ENCODE measurements at regions not wholly inside any gene's neighbourhood (a gene's known extent, or its start where the extent isn't known, plus 50 kb on each side); places are given as distances from the start of the nearest gene placed in this dataset.
A peak's percentile ranks its signal among the peaks of the same experiment; 100 is the strongest.

DNA sequence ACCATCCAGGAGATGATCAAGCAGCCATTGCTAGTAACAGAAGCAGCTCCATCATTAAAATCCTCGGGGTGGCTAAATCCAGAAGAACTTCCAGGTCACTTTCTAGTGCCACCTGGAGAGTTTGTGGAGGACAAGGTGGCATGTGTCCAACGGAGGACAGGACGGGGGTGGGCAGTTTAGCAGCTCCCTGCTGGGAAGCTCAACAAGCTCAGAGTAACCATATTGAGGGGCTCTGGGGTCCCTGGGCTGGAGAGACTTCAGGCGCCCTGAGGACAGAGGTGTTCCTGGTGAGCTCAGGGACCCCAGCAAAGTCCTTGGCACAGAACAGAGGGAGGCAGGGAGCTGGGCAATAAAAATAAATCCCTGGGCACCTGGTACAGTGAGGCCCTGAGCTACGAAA lies 140.0 kb upstream of the FHL2 start:
- Histone ChIP-seq H3K27ac (ENCODE audit: low read depth, low read length) (no peak overlapping the region), H3K36me3 (ENCODE audit: control insufficient read depth in 2 of 4, insufficient read depth in 4 of 4, low read length in 3 of 4) (no peaks in the 10 kb centered on the region), H4K20me1 (replicated peaks in 1 of 2; ENCODE audit: control insufficient read depth in 1 of 2, insufficient read depth in 2 of 2, low read length in 2 of 2) (no peaks in the 10 kb centered on the region), H3K79me2 (ENCODE audit: control insufficient read depth in 1 of 2, insufficient read depth in 2 of 2, low read length in 2 of 2) (no peaks in the 10 kb centered on the region), H3K4me2 (ENCODE audit: insufficient read depth in 1 of 2, low read depth in 2 of 2, low read length in 2 of 2) (no peak overlapping the region), H3K4ac (replicated peaks; ENCODE audit: insufficient read length, low read depth, low read length) (no peak overlapping the region), H3K23me2 (ENCODE audit: low read depth, low read length) (no peaks in the 10 kb centered on the region), H3K4me3 (ENCODE audit: extremely low read depth in 1 of 4, insufficient read depth in 2 of 4, low read depth in 3 of 4, low read length in 4 of 4) (no peak overlapping the region), H3K14ac (ENCODE audit: insufficient read length) (no peak overlapping the region), H2AK5ac (ENCODE audit: low read depth, low read length) (no peak overlapping the region), H4K5ac (ENCODE audit: insufficient read length, low read depth, low read length) (no peak overlapping the region), H3K79me1 (ENCODE audit: low read depth, low read length) (no peaks in the 10 kb centered on the region), H3K18ac (ENCODE audit: extremely low read depth, low read length) (no peak overlapping the region), H3K56ac (replicated peaks; ENCODE audit: insufficient read length, low read depth, low read length) (no peak overlapping the region), H2AFZ (ENCODE audit: low read length) (no peak overlapping the region), H2BK120ac (replicated peaks; ENCODE audit: low read depth, low read length) (no peak overlapping the region), H2BK15ac (ENCODE audit: low read length) (no peak overlapping the region), H3K27me3 (replicated peaks in 1 of 4; ENCODE audit: control insufficient read depth in 3 of 4, extremely low read depth in 1 of 4, insufficient read depth in 3 of 4, low read length in 3 of 4) (no peaks in the 10 kb centered on the region; a peak in 1 of 7 replicates), H2BK5ac (ENCODE audit: low read depth, low read length) (no peak overlapping the region), H4K8ac (ENCODE audit: extremely low read depth, insufficient read depth, low read length) (no peak overlapping the region), H4K91ac (replicated peaks; ENCODE audit: insufficient read length, low read length) (no peak overlapping the region), H3K9me3 (ENCODE audit: insufficient read depth in 2 of 2, low read depth in 1 of 2, low read length in 1 of 2) (no peaks in the 10 kb centered on the region), H3K4me1 (replicated peaks in 1 of 4; ENCODE audit: control insufficient read depth in 3 of 4, insufficient read depth in 4 of 4, low read length in 3 of 4) (no peaks in the 10 kb centered on the region; a peak in 1 of 7 replicates), H3K23ac (ENCODE audit: insufficient read length) (no peak overlapping the region), H2BK12ac (ENCODE audit: low read depth, low read length) (no peak overlapping the region), H2BK20ac (ENCODE audit: low read length) (no peak overlapping the region), H3K9ac (replicated peaks in 1 of 4; ENCODE audit: extremely low read depth in 1 of 4, low read depth in 3 of 4, low read length in 3 of 4) (no peak overlapping the region)
- ChIA-PET CTCF (ENCODE audit: partially characterized antibody) (interaction anchor here (0.9 to 1.4 kb wide), 3 partner anchors 8 to 431 kb away, joined by 3 to 4 read pairs (median 4); no protein-coding TSS in a partner anchor), POLR2A (ENCODE audit: partially characterized antibody) (no interaction called here)
- peak in 1 of 2 experiments; percentile 16 for DNase-seq (ENCODE audit: low read depth in 1 of 2, low spot score in 2 of 2)
- no peak for FAIRE-seq
- WGBS, 2 experiments (ENCODE audit: extremely low coverage in 1 of 2, insufficient coverage in 1 of 2, insufficient read length in 1 of 2, insufficient replicate concordance in 2 of 2, low coverage in 1 of 2, low lambda C conversion rate in 2 of 2, missing lambda C conversion rate in 1 of 2): 85% methylated on average over 5 of the region's 5 CpGs; no CpG with 5 or more reads in 1 of the 2 experiments
- TF ChIP-seq, protein P1, sequence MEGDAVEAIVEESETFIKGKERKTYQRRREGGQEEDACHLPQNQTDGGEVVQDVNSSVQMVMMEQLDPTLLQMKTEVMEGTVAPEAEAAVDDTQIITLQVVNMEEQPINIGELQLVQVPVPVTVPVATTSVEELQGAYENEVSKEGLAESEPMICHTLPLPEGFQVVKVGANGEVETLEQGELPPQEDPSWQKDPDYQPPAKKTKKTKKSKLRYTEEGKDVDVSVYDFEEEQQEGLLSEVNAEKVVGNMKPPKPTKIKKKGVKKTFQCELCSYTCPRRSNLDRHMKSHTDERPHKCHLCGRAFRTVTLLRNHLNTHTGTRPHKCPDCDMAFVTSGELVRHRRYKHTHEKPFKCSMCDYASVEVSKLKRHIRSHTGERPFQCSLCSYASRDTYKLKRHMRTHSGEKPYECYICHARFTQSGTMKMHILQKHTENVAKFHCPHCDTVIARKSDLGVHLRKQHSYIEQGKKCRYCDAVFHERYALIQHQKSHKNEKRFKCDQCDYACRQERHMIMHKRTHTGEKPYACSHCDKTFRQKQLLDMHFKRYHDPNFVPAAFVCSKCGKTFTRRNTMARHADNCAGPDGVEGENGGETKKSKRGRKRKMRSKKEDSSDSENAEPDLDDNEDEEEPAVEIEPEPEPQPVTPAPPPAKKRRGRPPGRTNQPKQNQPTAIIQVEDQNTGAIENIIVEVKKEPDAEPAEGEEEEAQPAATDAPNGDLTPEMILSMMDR (IDR thresholded peaks at IDR 0.05; ENCODE audit: control extremely low read depth in 1 of 3, insufficient read depth in 1 of 3, low read depth in 1 of 3, low read length in 3 of 3): no peak
- no peak for TF ChIP-seq FOSL1 (IDR thresholded peaks at IDR 0.05; ENCODE audit: insufficient read depth, low read depth, low read length)
- TF ChIP-seq TEAD4 (IDR thresholded peaks at IDR 0.05; ENCODE audit: low read depth, low read length): no peak
- TF ChIP-seq RAD21 (IDR thresholded peaks at IDR 0.05 in 1 of 2, conservative IDR thresholded peaks at IDR 0.05 in 1 of 2; ENCODE audit: low read depth in 2 of 2, low read length in 2 of 2): no peak
